K562 (cell line): ENCODE measurements at regions not wholly inside any gene's neighbourhood (a gene's known extent, or its start where the extent isn't known, plus 50 kb on each side); places are given as distances from the start of the nearest gene placed in this dataset.
A peak's percentile ranks its signal among the peaks of the same experiment; 100 is the strongest.

Source experiments
- ATF1 ChIP-seq, 2 experiments: fragments of 450-650 bp in 1 of 2; IDR thresholded peaks; 2 replicates each; pipeline ENCODE4 v1.6.1; 2016; ENCODE audit warnings: missing compliant biosample characterization in 1 of 2, missing genetic modification characterization in 1 of 2
- BRD4 ChIP-seq: fragments of 200-600 bp; sonication (generic); IDR thresholded peaks from 2 replicates; pipeline ENCODE4 v1.6.1; 2017; ENCODE audit warnings: inconsistent platforms
- CBX2 ChIP-seq: fragments of 200-600 bp; sonication (generic); IDR thresholded peaks from one replicate; pipeline ENCODE4 v1.6.1; 2012; ENCODE audit warnings: mild to moderate bottlenecking, low read length, inconsistent platforms; ENCODE audit not compliant: insufficient read depth, poor library complexity, severe bottlenecking
- CBX5 ChIP-seq: IDR thresholded peaks from 2 replicates; pipeline ENCODE4 v1.6.1; 2014; ENCODE audit warnings: low read depth, borderline replicate concordance
- CTCFL ChIP-seq: IDR thresholded peaks from 2 replicates; pipeline ENCODE4 v1.6.1; 2011; ENCODE audit warnings: borderline replicate concordance, low read depth, mild to moderate bottlenecking, moderate library complexity, low read length; ENCODE audit not compliant: insufficient read depth, poor library complexity, severe bottlenecking
- EGR1 ChIP-seq: fragments of 450-650 bp; conservative IDR thresholded peaks from 2 replicates; pipeline ENCODE4 v1.6.1; 2017; ENCODE audit warnings: mild to moderate bottlenecking
- ETV5 ChIP-seq: sonication (generic); formaldehyde crosslinking; IDR thresholded peaks from 2 replicates; pipeline ENCODE4 v1.4.0; 2020; ENCODE audit warnings: low read depth, mild to moderate bottlenecking, missing genetic modification reagents
- HDAC8 ChIP-seq: fragments of 450-650 bp; IDR thresholded peaks from 2 replicates; pipeline ENCODE4 v1.6.1; 2016; ENCODE audit warnings: mild to moderate bottlenecking, missing genetic modification characterization, moderate library complexity, missing compliant biosample characterization
- HIVEP1 ChIP-seq: fragments of 250-450 bp; sonication (Bioruptor Pico); IDR thresholded peaks from 2 replicates; pipeline ENCODE4 v1.4.0; 2020; ENCODE audit warnings: mild to moderate bottlenecking
- HNRNPK ChIP-seq: fragments of 200-400 bp; formaldehyde crosslinking; IDR thresholded peaks from one replicate; pipeline ENCODE4 v1.6.1; 2018; ENCODE audit warnings: mild to moderate bottlenecking, low read depth, low read length; ENCODE audit not compliant: poor library complexity, severe bottlenecking
- HOMEZ ChIP-seq: fragments of 250-450 bp; sonication (Bioruptor Pico); IDR thresholded peaks from 2 replicates; pipeline ENCODE4 v1.4.0; 2020; ENCODE audit warnings: mild to moderate bottlenecking, moderate library complexity
- JUNB ChIP-seq: fragments of 450-650 bp; formaldehyde crosslinking; conservative IDR thresholded peaks from 2 replicates; pipeline ENCODE4 v1.4.0; 2020; ENCODE audit warnings: mild to moderate bottlenecking
- KHSRP ChIP-seq: fragments of 450-650 bp; IDR thresholded peaks from 2 replicates; pipeline ENCODE4 v1.6.1; 2017
- MYNN ChIP-seq, 2 experiments: sonication (generic); formaldehyde crosslinking in 1 of 2; IDR thresholded peaks; 2 replicates each; pipeline versions ENCODE4 v1.5.0 to v1.6.1; 2016 to 2020; ENCODE audit warnings: antibody characterized with exemption in 1 of 2, missing genetic modification reagents in 1 of 2
- PHB2 ChIP-seq: fragments of 450-650 bp; IDR thresholded peaks from 2 replicates; pipeline ENCODE4 v1.6.1; 2017; ENCODE audit warnings: low read depth
- POLR2H ChIP-seq: IDR thresholded peaks from 2 replicates; pipeline ENCODE4 v1.6.1; 2016; ENCODE audit warnings: missing genetic modification characterization, low read depth, mild to moderate bottlenecking, control low read depth, missing compliant biosample characterization, moderate library complexity
- PTRF ChIP-seq: fragments of 450-650 bp; IDR thresholded peaks from 2 replicates; pipeline ENCODE4 v1.6.1; 2016; ENCODE audit warnings: mild to moderate bottlenecking, missing genetic modification characterization, missing compliant biosample characterization
- SNAPC5 ChIP-seq: fragments of 250-450 bp; sonication (Bioruptor Pico); IDR thresholded peaks from 2 replicates; pipeline ENCODE4 v1.8.0; 2021; ENCODE audit warnings: moderate library complexity, mild to moderate bottlenecking, inconsistent platforms
- ZC3H11A ChIP-seq: IDR thresholded peaks from 2 replicates; pipeline ENCODE4 v1.6.1; 2012; ENCODE audit warnings: low read depth, low read length, improper control_type of control experiment
- ZFP1 ChIP-seq: fragments of 450-650 bp; formaldehyde crosslinking; IDR thresholded peaks from 2 replicates; pipeline ENCODE4 v1.4.0; 2020; ENCODE audit warnings: mild to moderate bottlenecking, mixed read lengths
- ZFPM2 ChIP-seq: fragments of 250-450 bp; sonication (Bioruptor Pico); IDR thresholded peaks from 2 replicates; pipeline ENCODE4 v1.5.1; 2022; ENCODE audit warnings: mild to moderate bottlenecking
- ZNF449 ChIP-seq: fragments of 250-450 bp; sonication (Bioruptor Pico); IDR thresholded peaks from 2 replicates; pipeline ENCODE4 v1.8.0; 2022; ENCODE audit warnings: moderate library complexity, mild to moderate bottlenecking, inconsistent platforms
- ZNF699 ChIP-seq: fragments of 250-450 bp; sonication (Bioruptor Pico); IDR thresholded peaks from 2 replicates; pipeline ENCODE4 v1.8.0; 2021; ENCODE audit warnings: mild to moderate bottlenecking, moderate library complexity; ENCODE audit not compliant: insufficient replicate concordance
- ZNF785 ChIP-seq: fragments of 250-450 bp; sonication (Bioruptor Pico); IDR thresholded peaks from 2 replicates; pipeline ENCODE4 v1.4.0; 2020; ENCODE audit warnings: mild to moderate bottlenecking
- TF ChIP-seq, protein P1 (sequence below): fragments of 450-650 bp; IDR thresholded peaks from 2 replicates; pipeline ENCODE4 v1.6.1; 2016; ENCODE audit warnings: missing biosample characterization, missing genetic modification characterization

- TF ChIP-seq KHSRP (no peak), ZNF785 (CRISPR knock-in tag) (no peak), HOMEZ (CRISPR knock-in tag) (no peak), ZFP1 (CRISPR knock-in tag) (0 out of 2 replicates have a peak, but pooled peaks have one; percentile 7), ZC3H11A (no peak), MYNN (IDR thresholded peaks at IDR 0.05) (no peak), MYNN (CRISPR knock-in tag; IDR thresholded peaks at IDR 0.05) (no peak), CBX5 (no peak), EGR1 (no peak), SNAPC5 (no peak), JUNB (CRISPR knock-in tag) (no peak), ZNF449 (CRISPR knock-in tag) (no peak), HDAC8 (tag) (no peak), ETV5 (CRISPR knock-in tag) (0 out of 2 replicates have a peak, but pooled peaks have one; percentile 19), ZFPM2 (CRISPR knock-in tag) (no peak), ZNF699 (CRISPR knock-in tag) (no peak), PTRF (tag) (no peak), BRD4 (no peak), HNRNPK (no peak), CBX2 (no peak), POLR2H (tag) (no peak), HIVEP1 (CRISPR knock-in tag) (no peak), CTCFL (no peak), PHB2 (no peak), ATF1 (CRISPR knock-in tag; IDR thresholded peaks at IDR 0.05) (no peak), ATF1 (tag; IDR thresholded peaks at IDR 0.05) (0 out of 2 replicates have a peak, but pooled peaks have one; percentile 23)
- TF ChIP-seq, protein P1, sequence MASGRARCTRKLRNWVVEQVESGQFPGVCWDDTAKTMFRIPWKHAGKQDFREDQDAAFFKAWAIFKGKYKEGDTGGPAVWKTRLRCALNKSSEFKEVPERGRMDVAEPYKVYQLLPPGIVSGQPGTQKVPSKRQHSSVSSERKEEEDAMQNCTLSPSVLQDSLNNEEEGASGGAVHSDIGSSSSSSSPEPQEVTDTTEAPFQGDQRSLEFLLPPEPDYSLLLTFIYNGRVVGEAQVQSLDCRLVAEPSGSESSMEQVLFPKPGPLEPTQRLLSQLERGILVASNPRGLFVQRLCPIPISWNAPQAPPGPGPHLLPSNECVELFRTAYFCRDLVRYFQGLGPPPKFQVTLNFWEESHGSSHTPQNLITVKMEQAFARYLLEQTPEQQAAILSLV, result no peak; the same call in 1 of the 2 replicates
Measured at GRCh38 chr3:194079702-194080172, 56.2 kb upstream of the HES1 start (continued).
